WTC11 (cell line): ENCODE measurements at regions not wholly inside any gene's neighbourhood (a gene's known extent, or its start where the extent isn't known, plus 50 kb on each side); places are given as distances from the start of the nearest gene placed in this dataset.

Experiments used
- ATAC-seq: fragments of 200-7000 bp; cut with Tn5 transposase; 2 replicates; pipeline ENCODE4 v1.10.0; 2021; ENCODE audit warnings: mild to moderate bottlenecking, moderate library complexity
- CTCF ChIA-PET: fragments of 300-600 bp; sonication (Branson Sonifier 250); formaldehyde crosslinking; loops from one replicate; lab custom pipeline; 2021; ENCODE audit warnings: antibody characterized with exemption; lab: Charles Lee
- POLR2A ChIA-PET: fragments of 350-600 bp; sonication (Branson Sonifier 250); formaldehyde crosslinking; loops from one replicate; lab custom pipeline; 2021; ENCODE audit warnings: antibody characterized with exemption; lab: Charles Lee
- DNase-seq: peaks from one replicate; pipeline ENCODE4 v3.0.0; 2021; ENCODE audit warnings: low spot score
- H3K27ac Mint-ChIP-seq: 2 replicates; pipeline ENCODE4 v1.8.0; 2021; ENCODE audit warnings: mixed read lengths
- H3K27me3 Mint-ChIP-seq: 2 replicates; pipeline ENCODE4 v1.8.0; 2021; ENCODE audit warnings: low read depth, mild to moderate bottlenecking, moderate library complexity, mixed read lengths
- H3K36me3 Mint-ChIP-seq: 2 replicates; pipeline ENCODE4 v1.8.0; 2021; ENCODE audit warnings: mixed read lengths
- H3K4me1 Mint-ChIP-seq: 2 replicates; pipeline ENCODE4 v1.8.0; 2022; ENCODE audit warnings: mixed read lengths
- H3K4me3 Mint-ChIP-seq: 2 replicates; pipeline ENCODE4 v1.8.0; 2021; ENCODE audit warnings: mild to moderate bottlenecking, moderate library complexity, mixed read lengths
- H3K9me3 Mint-ChIP-seq: 2 replicates; pipeline ENCODE4 v1.8.0; 2021; ENCODE audit warnings: mixed read lengths
- AFF4 ChIP-seq: sonication (generic); formaldehyde crosslinking; IDR thresholded peaks from 2 replicates; pipeline ENCODE4 v1.8.1; 2023; ENCODE audit warnings: mild to moderate bottlenecking, missing genetic modification reagents, borderline replicate concordance
- AR ChIP-seq: fragments of 250-450 bp; sonication (Bioruptor Pico); IDR thresholded peaks from 2 replicates; pipeline ENCODE4 v1.9.0; 2021; ENCODE audit warnings: mild to moderate bottlenecking
- CREB1 ChIP-seq: sonication (generic); formaldehyde crosslinking; IDR thresholded peaks from 2 replicates; pipeline ENCODE4 v1.8.0; 2023; ENCODE audit warnings: mild to moderate bottlenecking, missing genetic modification reagents
- E2F5 ChIP-seq: sonication (generic); formaldehyde crosslinking; IDR thresholded peaks from 2 replicates; pipeline ENCODE4 v1.8.1; 2022; ENCODE audit warnings: mild to moderate bottlenecking, moderate library complexity, missing genetic modification reagents
- FOXK1 ChIP-seq: sonication (generic); formaldehyde crosslinking; IDR thresholded peaks from 2 replicates; pipeline ENCODE4 v1.8.0; 2022; ENCODE audit warnings: mild to moderate bottlenecking, moderate library complexity, missing genetic modification reagents
- IRF2 ChIP-seq: sonication (generic); formaldehyde crosslinking; IDR thresholded peaks from 2 replicates; pipeline ENCODE4 v1.8.0; 2022; ENCODE audit warnings: low read depth, missing genetic modification reagents, borderline replicate concordance
- NFYB ChIP-seq: sonication (generic); formaldehyde crosslinking; conservative IDR thresholded peaks from 2 replicates; pipeline ENCODE4 v1.8.0; 2022; ENCODE audit warnings: low read depth, missing genetic modification reagents
- RELA ChIP-seq: sonication (generic); formaldehyde crosslinking; IDR thresholded peaks from 2 replicates; pipeline ENCODE4 v1.8.1; 2022; ENCODE audit warnings: missing genetic modification reagents, mild to moderate bottlenecking, borderline replicate concordance
- RORB ChIP-seq: fragments of 250-450 bp; sonication (Bioruptor Pico); IDR thresholded peaks from 2 replicates; pipeline ENCODE4 v1.9.0; 2021; ENCODE audit warnings: mild to moderate bottlenecking
- SP1 ChIP-seq: sonication (generic); formaldehyde crosslinking; conservative IDR thresholded peaks from 2 replicates; pipeline ENCODE4 v1.8.1; 2022; ENCODE audit warnings: missing genetic modification reagents
- TEAD1 ChIP-seq: sonication (generic); formaldehyde crosslinking; IDR thresholded peaks from 2 replicates; pipeline ENCODE4 v1.8.0; 2022; ENCODE audit warnings: mild to moderate bottlenecking, missing genetic modification reagents
- ZNF219 ChIP-seq: sonication (generic); formaldehyde crosslinking; IDR thresholded peaks from 2 replicates; pipeline ENCODE4 v1.8.0; 2023; ENCODE audit warnings: missing genetic modification reagents, mild to moderate bottlenecking, borderline replicate concordance
- ZNF423 ChIP-seq: fragments of 250-450 bp; sonication (Bioruptor Pico); IDR thresholded peaks from 2 replicates; pipeline ENCODE4 v2.1.2; 2022; ENCODE audit warnings: mild to moderate bottlenecking, moderate library complexity
- ZNF532 ChIP-seq: fragments of 250-450 bp; sonication (Bioruptor Pico); IDR thresholded peaks from 2 replicates; pipeline ENCODE4 v1.9.0; 2021; ENCODE audit warnings: mild to moderate bottlenecking, borderline replicate concordance
- TF ChIP-seq, protein P1 (sequence below): fragments of 250-450 bp; sonication (Bioruptor Pico); IDR thresholded peaks from 2 replicates; pipeline ENCODE4 v1.9.0; 2021; ENCODE audit warnings: moderate library complexity, mild to moderate bottlenecking, inconsistent platforms, borderline replicate concordance
- TF ChIP-seq, protein P2 (sequence below): sonication (generic); formaldehyde crosslinking; IDR thresholded peaks from 2 replicates; pipeline ENCODE4 v1.8.1; 2023; ENCODE audit warnings: mild to moderate bottlenecking, missing genetic modification reagents, moderate library complexity

DNA sequence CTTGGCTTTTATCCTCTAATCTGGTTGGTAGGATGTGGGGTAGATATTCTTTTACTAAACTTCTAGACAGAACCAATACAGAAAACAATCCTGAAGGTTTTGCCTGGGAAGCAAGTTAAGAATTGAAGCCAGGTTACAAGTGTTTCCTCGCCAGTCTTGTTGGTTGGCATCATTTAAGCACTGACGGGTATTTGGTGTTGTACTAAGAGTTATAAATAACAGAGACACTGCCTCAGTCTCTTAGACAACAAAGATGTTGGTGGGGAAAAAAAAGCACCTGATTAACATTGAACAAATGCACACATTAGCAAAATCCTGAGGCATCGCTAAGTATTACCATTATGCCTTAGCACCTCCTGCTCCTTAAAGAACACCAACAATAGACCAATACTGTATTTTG, 272.2 kb downstream of the BRINP2 start:
- 0 out of 2 replicates have a peak, but pooled peaks cover 4% of the 10 kb centered on the region for H3K4me1 Mint-ChIP-seq
- H3K27me3 Mint-ChIP-seq: no peaks in the 10 kb centered on the region
- POLR2A ChIA-PET: no interaction called here
- TF ChIP-seq E2F5 (CRISPR knock-in tag) (no peak), ZNF532 (CRISPR knock-in tag) (no peak), FOXK1 (CRISPR knock-in tag) (no peak), RORB (no peak), ZNF219 (CRISPR knock-in tag) (no peak), AFF4 (CRISPR knock-in tag) (no peak), NFYB (CRISPR knock-in tag) (no peak), ZNF423 (CRISPR knock-in tag) (no peak), TEAD1 (no peak), AR (CRISPR knock-in tag) (no peak), CREB1 (CRISPR knock-in tag) (no peak), IRF2 (no peak), RELA (no peak), SP1 (CRISPR knock-in tag) (no peak)
- TF ChIP-seq, protein P1, sequence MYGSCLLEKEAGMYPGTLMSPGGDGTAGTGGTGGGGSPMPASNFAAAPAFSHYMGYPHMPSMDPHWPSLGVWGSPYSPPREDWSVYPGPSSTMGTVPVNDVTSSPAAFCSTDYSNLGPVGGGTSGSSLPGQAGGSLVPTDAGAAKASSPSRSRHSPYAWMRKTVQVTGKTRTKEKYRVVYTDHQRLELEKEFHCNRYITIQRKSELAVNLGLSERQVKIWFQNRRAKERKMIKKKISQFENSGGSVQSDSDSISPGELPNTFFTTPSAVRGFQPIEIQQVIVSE (CRISPR knock-in tag): no peak
- TF ChIP-seq, protein P2, sequence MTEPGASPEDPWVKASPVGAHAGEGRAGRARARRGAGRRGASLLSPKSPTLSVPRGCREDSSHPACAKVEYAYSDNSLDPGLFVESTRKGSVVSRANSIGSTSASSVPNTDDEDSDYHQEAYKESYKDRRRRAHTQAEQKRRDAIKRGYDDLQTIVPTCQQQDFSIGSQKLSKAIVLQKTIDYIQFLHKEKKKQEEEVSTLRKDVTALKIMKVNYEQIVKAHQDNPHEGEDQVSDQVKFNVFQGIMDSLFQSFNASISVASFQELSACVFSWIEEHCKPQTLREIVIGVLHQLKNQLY: no peak
- H3K4me3 Mint-ChIP-seq: no peak overlapping the region
- H3K27ac Mint-ChIP-seq: no peak overlapping the region
- DNase-seq (no peak), ATAC-seq (no peak)
- CTCF ChIA-PET: no interaction called here
- no peaks in the 10 kb centered on the region for H3K36me3 Mint-ChIP-seq
- H3K9me3 Mint-ChIP-seq: no peaks in the 10 kb centered on the region
